GM12878 (cell line): ENCODE measurements at regions not wholly inside any gene's neighbourhood (a gene's known extent, or its start where the extent isn't known, plus 50 kb on each side); places are given as distances from the start of the nearest gene placed in this dataset.

Experiments used
- CHD2 ChIP-seq: IDR thresholded peaks from 2 replicates; pipeline ENCODE4 v1.6.1; 2011; ENCODE audit warnings: low read depth, low read length, improper control_type of control experiment, borderline replicate concordance
- ETV6 ChIP-seq, 2 experiments: fragments of 450-650 bp in 1 of 2; IDR thresholded peaks in 1 of 2; conservative IDR thresholded peaks in 1 of 2; 2 replicates each; pipeline ENCODE4 v1.6.1; 2014; ENCODE audit warnings: antibody characterized with exemption in 1 of 2, borderline replicate concordance in 1 of 2, low read depth in 1 of 2, mild to moderate bottlenecking in 1 of 2, moderate library complexity in 1 of 2
- HDAC2 ChIP-seq: fragments of 200-600 bp; sonication (generic); IDR thresholded peaks from 2 replicates; pipeline ENCODE4 v1.6.1; 2017
- SIN3A ChIP-seq: IDR thresholded peaks from 2 replicates; pipeline ENCODE4 v1.6.1; 2012; ENCODE audit warnings: low read depth, low read length, improper control_type of control experiment
- TAF1 ChIP-seq: IDR thresholded peaks from 2 replicates; pipeline ENCODE4 v1.6.1; 2011; ENCODE audit warnings: mild to moderate bottlenecking, low read depth, low read length, borderline replicate concordance
- TBL1XR1 ChIP-seq: IDR thresholded peaks from 2 replicates; pipeline ENCODE4 v1.6.1; 2012; ENCODE audit warnings: low read depth, low read length, improper control_type of control experiment
- YY1 ChIP-seq: IDR thresholded peaks from 2 replicates; pipeline ENCODE4 v1.6.1; 2011; ENCODE audit warnings: low read depth, mild to moderate bottlenecking, low read length
- TF ChIP-seq, protein P1 (sequence below): fragments of 450-650 bp; IDR thresholded peaks from 2 replicates; pipeline ENCODE4 v1.6.1; 2017; ENCODE audit warnings: mild to moderate bottlenecking, low read depth, inconsistent platforms; ENCODE audit not compliant: poor library complexity, severe bottlenecking
- TF ChIP-seq, protein P2 (sequence below): IDR thresholded peaks from 2 replicates; pipeline ENCODE4 v1.6.1; 2012; ENCODE audit warnings: improper control_type of control experiment, low read depth, low read length; ENCODE audit not compliant: insufficient replicate concordance

DNA sequence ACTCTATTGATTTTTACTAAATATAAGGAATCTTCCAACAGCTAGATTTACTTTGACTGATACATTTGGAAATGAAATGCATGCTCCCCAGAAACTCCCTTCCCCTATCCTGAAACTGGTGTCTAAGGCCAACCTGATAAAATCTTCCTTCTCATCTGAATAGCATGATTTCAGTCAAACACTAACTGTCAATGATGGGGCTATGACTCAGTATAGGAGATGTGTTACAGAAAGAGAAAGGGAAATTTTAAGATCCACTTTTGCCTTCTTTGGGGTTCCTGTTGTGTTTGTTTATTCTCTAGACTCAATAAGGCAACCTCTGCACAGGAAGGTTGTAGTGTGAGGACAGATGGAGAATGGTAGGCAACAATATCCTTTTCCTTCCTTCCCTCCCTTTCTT is 160.7 kb downstream of the MOSPD2 start:
- TF ChIP-seq, protein P1, sequence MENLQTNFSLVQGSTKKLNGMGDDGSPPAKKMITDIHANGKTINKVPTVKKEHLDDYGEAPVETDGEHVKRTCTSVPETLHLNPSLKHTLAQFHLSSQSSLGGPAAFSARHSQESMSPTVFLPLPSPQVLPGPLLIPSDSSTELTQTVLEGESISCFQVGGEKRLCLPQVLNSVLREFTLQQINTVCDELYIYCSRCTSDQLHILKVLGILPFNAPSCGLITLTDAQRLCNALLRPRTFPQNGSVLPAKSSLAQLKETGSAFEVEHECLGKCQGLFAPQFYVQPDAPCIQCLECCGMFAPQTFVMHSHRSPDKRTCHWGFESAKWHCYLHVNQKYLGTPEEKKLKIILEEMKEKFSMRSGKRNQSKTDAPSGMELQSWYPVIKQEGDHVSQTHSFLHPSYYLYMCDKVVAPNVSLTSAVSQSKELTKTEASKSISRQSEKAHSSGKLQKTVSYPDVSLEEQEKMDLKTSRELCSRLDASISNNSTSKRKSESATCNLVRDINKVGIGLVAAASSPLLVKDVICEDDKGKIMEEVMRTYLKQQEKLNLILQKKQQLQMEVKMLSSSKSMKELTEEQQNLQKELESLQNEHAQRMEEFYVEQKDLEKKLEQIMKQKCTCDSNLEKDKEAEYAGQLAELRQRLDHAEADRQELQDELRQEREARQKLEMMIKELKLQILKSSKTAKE: no peak
- TF ChIP-seq, protein P2, sequence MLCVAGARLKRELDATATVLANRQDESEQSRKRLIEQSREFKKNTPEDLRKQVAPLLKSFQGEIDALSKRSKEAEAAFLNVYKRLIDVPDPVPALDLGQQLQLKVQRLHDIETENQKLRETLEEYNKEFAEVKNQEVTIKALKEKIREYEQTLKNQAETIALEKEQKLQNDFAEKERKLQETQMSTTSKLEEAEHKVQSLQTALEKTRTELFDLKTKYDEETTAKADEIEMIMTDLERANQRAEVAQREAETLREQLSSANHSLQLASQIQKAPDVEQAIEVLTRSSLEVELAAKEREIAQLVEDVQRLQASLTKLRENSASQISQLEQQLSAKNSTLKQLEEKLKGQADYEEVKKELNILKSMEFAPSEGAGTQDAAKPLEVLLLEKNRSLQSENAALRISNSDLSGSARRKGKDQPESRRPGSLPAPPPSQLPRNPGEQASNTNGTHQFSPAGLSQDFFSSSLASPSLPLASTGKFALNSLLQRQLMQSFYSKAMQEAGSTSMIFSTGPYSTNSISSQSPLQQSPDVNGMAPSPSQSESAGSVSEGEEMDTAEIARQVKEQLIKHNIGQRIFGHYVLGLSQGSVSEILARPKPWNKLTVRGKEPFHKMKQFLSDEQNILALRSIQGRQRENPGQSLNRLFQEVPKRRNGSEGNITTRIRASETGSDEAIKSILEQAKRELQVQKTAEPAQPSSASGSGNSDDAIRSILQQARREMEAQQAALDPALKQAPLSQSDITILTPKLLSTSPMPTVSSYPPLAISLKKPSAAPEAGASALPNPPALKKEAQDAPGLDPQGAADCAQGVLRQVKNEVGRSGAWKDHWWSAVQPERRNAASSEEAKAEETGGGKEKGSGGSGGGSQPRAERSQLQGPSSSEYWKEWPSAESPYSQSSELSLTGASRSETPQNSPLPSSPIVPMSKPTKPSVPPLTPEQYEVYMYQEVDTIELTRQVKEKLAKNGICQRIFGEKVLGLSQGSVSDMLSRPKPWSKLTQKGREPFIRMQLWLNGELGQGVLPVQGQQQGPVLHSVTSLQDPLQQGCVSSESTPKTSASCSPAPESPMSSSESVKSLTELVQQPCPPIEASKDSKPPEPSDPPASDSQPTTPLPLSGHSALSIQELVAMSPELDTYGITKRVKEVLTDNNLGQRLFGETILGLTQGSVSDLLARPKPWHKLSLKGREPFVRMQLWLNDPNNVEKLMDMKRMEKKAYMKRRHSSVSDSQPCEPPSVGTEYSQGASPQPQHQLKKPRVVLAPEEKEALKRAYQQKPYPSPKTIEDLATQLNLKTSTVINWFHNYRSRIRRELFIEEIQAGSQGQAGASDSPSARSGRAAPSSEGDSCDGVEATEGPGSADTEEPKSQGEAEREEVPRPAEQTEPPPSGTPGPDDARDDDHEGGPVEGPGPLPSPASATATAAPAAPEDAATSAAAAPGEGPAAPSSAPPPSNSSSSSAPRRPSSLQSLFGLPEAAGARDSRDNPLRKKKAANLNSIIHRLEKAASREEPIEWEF: no peak
- TF ChIP-seq YY1 (no peak), HDAC2 (no peak), ETV6 (conservative IDR thresholded peaks at IDR 0.05 in 1 of 2, IDR thresholded peaks at IDR 0.05 in 1 of 2; ENCODE audit: borderline replicate concordance in 1 of 2, low read depth in 1 of 2) (no peak), TAF1 (no peak), TBL1XR1 (no peak), CHD2 (no peak), SIN3A (no peak)
